AG09309 (cell line): ENCODE measurements at regions not wholly inside any gene's neighbourhood (a gene's known extent, or its start where the extent isn't known, plus 50 kb on each side); places are given as distances from the start of the nearest gene placed in this dataset.

Experiments used
- DNase-seq: peaks from one replicate; pipeline ENCODE4 v3.0.0-alpha.2; 2010; ENCODE audit warnings: low read depth
- H3K4me3 ChIP-seq: 2 replicates; pipeline ENCODE4 v1.5.1; 2011; ENCODE audit warnings: mild to moderate bottlenecking, low read depth, low read length, moderate library complexity; ENCODE audit not compliant: control insufficient read depth
- TF ChIP-seq, protein P1 (sequence below): IDR thresholded peaks from 2 replicates; pipeline ENCODE4 v1.5.1; 2011; ENCODE audit warnings: mild to moderate bottlenecking, low read depth, low read length, inconsistent platforms; ENCODE audit not compliant: insufficient read depth, control insufficient read depth; ENCODE audit errors: missing control alignments

- H3K4me3 ChIP-seq = no peak overlapping the region
- no peak for DNase-seq
- TF ChIP-seq, protein P1, sequence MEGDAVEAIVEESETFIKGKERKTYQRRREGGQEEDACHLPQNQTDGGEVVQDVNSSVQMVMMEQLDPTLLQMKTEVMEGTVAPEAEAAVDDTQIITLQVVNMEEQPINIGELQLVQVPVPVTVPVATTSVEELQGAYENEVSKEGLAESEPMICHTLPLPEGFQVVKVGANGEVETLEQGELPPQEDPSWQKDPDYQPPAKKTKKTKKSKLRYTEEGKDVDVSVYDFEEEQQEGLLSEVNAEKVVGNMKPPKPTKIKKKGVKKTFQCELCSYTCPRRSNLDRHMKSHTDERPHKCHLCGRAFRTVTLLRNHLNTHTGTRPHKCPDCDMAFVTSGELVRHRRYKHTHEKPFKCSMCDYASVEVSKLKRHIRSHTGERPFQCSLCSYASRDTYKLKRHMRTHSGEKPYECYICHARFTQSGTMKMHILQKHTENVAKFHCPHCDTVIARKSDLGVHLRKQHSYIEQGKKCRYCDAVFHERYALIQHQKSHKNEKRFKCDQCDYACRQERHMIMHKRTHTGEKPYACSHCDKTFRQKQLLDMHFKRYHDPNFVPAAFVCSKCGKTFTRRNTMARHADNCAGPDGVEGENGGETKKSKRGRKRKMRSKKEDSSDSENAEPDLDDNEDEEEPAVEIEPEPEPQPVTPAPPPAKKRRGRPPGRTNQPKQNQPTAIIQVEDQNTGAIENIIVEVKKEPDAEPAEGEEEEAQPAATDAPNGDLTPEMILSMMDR = no peak
Measured at GRCh38 chr10:71046747-71047146, 158.4 kb upstream of the PCBD1 start.

- no peak overlapping the region for H3K4me3 ChIP-seq
- TF ChIP-seq, protein P1 = no peak
- no peak for DNase-seq
Measured at GRCh38 chr10:71048971-71049615, 160.7 kb upstream of the PCBD1 start.

GRCh38 chr10:71049994-71050393 is 161.6 kb upstream of the PCBD1 start:
- TF ChIP-seq, protein P1 = no peak
- no peak for DNase-seq
- H3K4me3 ChIP-seq = no peak overlapping the region

- TF ChIP-seq, protein P1 = no peak
- DNase-seq = no peak
- H3K4me3 ChIP-seq = no peak overlapping the region
Measured at GRCh38 chr10:71052076-71052660, 160.2 kb upstream of the UNC5B start.

- no peak overlapping the region for H3K4me3 ChIP-seq
- no peak for DNase-seq
- TF ChIP-seq, protein P1 = no peak
Measured at GRCh38 chr10:71052708-71053107, 159.7 kb upstream of the UNC5B start.

DNA sequence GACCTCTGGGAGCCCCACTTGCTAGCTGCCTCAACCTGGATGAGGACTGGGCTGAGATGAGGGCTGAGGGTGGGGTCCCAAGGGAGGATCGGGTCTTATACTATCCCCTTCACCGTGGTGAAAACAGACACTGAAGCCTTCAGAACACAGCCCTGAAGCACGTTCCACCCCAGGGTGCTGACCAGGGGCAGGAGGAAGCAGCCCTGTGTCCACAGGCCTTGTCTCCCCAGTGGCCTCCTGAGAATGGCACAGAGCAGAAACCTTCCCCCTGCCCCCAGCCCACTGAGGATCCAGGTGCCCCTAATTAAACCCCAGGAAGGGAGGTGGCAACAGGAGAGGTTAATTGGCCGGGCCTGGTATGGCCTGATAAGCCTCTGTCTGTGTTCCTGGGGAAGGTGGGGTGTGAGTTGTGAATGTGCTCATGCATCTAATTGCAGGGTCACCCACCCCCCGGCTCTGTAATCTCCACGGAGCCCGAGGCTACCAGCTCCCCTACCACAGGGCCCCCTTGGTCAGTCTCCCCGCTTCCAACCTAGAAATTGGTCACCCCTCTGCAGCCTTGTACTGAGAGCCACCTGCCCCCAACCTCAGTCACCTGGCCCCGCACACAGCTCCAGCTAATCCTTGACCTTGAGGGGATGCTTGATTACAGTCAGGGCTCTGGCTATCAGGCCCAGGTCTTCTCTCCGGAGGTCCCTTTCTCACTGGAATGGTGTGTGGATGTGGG is 159.0 kb upstream of the UNC5B start:
- TF ChIP-seq, protein P1 = no peak
- H3K4me3 ChIP-seq = no peak overlapping the region
- no peak for DNase-seq
